Esophagus squamous epithelium (tissue), 5 donors: ENCODE measurements at regions not wholly inside any gene's neighbourhood (a gene's known extent, or its start where the extent isn't known, plus 50 kb on each side); places are given as distances from the start of the nearest gene placed in this dataset.

Source experiments
- DNase-seq: peaks from one replicate; lab custom pipeline; 2025; lab: John Stamatoyannopoulos, UW
- H3K27ac ChIP-seq, 4 donors: fragments of 200-600 bp; sonication (generic); one replicate each; pipeline ENCODE4 v1.5.1; 2016 to 2019; ENCODE audit warnings: mild to moderate bottlenecking in 1 of 4
- H3K27me3 ChIP-seq, 4 donors: fragments of 200-600 bp; sonication (generic); 1 replicate in 3 of 4; 2 replicates in 1 of 4; pipeline versions ENCODE4 v1.5.1 to v1.6.0; 2017 to 2021; ENCODE audit warnings: antibody characterized with exemption in 1 of 4
- H3K36me3 ChIP-seq, 3 donors: fragments of 200-600 bp; sonication (generic); one replicate each; pipeline ENCODE4 v1.5.1; 2016 to 2019
- H3K4me1 ChIP-seq, 3 donors: fragments of 200-600 bp; sonication (generic); one replicate each; pipeline ENCODE4 v1.5.1; 2017 to 2019
- H3K4me3 ChIP-seq, 4 donors: fragments of 200-600 bp; sonication (generic); 1 replicate in 3 of 4; 2 replicates in 1 of 4; pipeline ENCODE4 v1.5.1; 2016 to 2019; ENCODE audit warnings: mild to moderate bottlenecking in 2 of 4, moderate library complexity in 1 of 4
- H3K9me3 ChIP-seq, 3 donors: fragments of 200-600 bp; sonication (generic); one replicate each; pipeline ENCODE4 v1.5.1; 2016 to 2019
- CTCF ChIP-seq, 6 experiments: fragments of 450-650 bp in 4 of 6; fragments of 200-600 bp in 2 of 6; sonication (generic) in 2 of 6; IDR thresholded peaks; one replicate each; pipeline ENCODE4 v1.5.1; 2016 to 2019; ENCODE audit warnings: antibody characterized with exemption in 6 of 6, mild to moderate bottlenecking in 4 of 6, moderate library complexity in 4 of 6
- POLR2A ChIP-seq, 4 donors: fragments of 450-650 bp; IDR thresholded peaks; one replicate each; pipeline ENCODE4 v1.6.1; 2017; ENCODE audit warnings: antibody characterized with exemption in 4 of 4, mild to moderate bottlenecking in 4 of 4, moderate library complexity in 3 of 4
- WGBS, 2 donors: methylation state at CpG; one replicate each; pipeline ENCODE4 v1.1.5; 2018; 5-methylcytosine and 5-hydroxymethylcytosine counted together
- intact Hi-C: fragments of 100-400 bp; cut with DNase I; formaldehyde crosslinking; loops from one replicate; pipeline ENCODE4 v1.15.0; 2022
- donor health status: DM: yes; HTN: yes; CAD: no.

GRCh38 chr2:77954931-77955330 is 432.8 kb upstream of the LRRTM4 start:
- DNase-seq: no peak
- Histone ChIP-seq H3K36me3 (no peaks in the 10 kb centered on the region), H3K27me3 (no peaks in the 10 kb centered on the region), H3K4me3 (no peak overlapping the region), H3K27ac (no peak overlapping the region), H3K4me1 (no peaks in the 10 kb centered on the region), H3K9me3 (peaks cover 0 to 8% (median 0%) of the 10 kb centered on the region in 3 donors)
- WGBS, 2 donors: 88 to 95% methylated on average over 6 to 12 of the region's 18 CpGs
- intact Hi-C loops: no loop called here
- TF ChIP-seq POLR2A (IDR thresholded peaks at IDR 0.05): no peak
- TF ChIP-seq CTCF (IDR thresholded peaks at IDR 0.05): no peak

GRCh38 chr2:77962943-77963342 is 440.8 kb upstream of the LRRTM4 start:
- intact Hi-C loops: no loop called here
- H3K9me3 ChIP-seq: no peaks in the 10 kb centered on the region
- no peak overlapping the region for H3K27ac ChIP-seq
- no peak for DNase-seq
- TF ChIP-seq CTCF (IDR thresholded peaks at IDR 0.05) (no peak), POLR2A (IDR thresholded peaks at IDR 0.05) (no peak)
- H3K36me3 ChIP-seq: no peaks in the 10 kb centered on the region
- H3K27me3 ChIP-seq: no peaks in the 10 kb centered on the region
- H3K4me3 ChIP-seq: no peak overlapping the region
- no peaks in the 10 kb centered on the region for H3K4me1 ChIP-seq

- TF ChIP-seq CTCF (IDR thresholded peaks at IDR 0.05) (no peak), POLR2A (IDR thresholded peaks at IDR 0.05) (no peak)
- Histone ChIP-seq H3K4me3 (no peak overlapping the region), H3K4me1 (no peaks in the 10 kb centered on the region), H3K27ac (no peak overlapping the region), H3K36me3 (no peaks in the 10 kb centered on the region), H3K27me3 (no peaks in the 10 kb centered on the region), H3K9me3 (peaks cover 0 to 25% (median 8%) of the 10 kb centered on the region in 3 donors)
- no peak for DNase-seq
- 42 to 50% methylated on average over 3 of the region's 3 CpGs for WGBS, 2 donors
- intact Hi-C loops: no loop called here
Measured at GRCh38 chr2:77977471-77978063, 455.4 kb upstream of the LRRTM4 start.

GRCh38 chr2:77995161-77995560 is 473.0 kb upstream of the LRRTM4 start:
- H3K27me3 ChIP-seq: no peaks in the 10 kb centered on the region
- H3K9me3 ChIP-seq: no peaks in the 10 kb centered on the region
- no peak overlapping the region for H3K4me3 ChIP-seq
- intact Hi-C loops: no loop called here
- no peaks in the 10 kb centered on the region for H3K36me3 ChIP-seq
- no peaks in the 10 kb centered on the region for H3K4me1 ChIP-seq
- TF ChIP-seq CTCF (IDR thresholded peaks at IDR 0.05) (no peak), POLR2A (IDR thresholded peaks at IDR 0.05) (no peak)
- no peak for DNase-seq
- no peak overlapping the region for H3K27ac ChIP-seq

GRCh38 chr2:77999376-77999775 is 477.2 kb upstream of the LRRTM4 start:
- no peaks in the 10 kb centered on the region for H3K36me3 ChIP-seq
- no peaks in the 10 kb centered on the region for H3K4me1 ChIP-seq
- 38 to 56% methylated on average over 1 of the region's 1 CpG for WGBS, 2 donors
- no peaks in the 10 kb centered on the region for H3K9me3 ChIP-seq
- no peak overlapping the region for H3K4me3 ChIP-seq
- no peak for DNase-seq
- no peak overlapping the region for H3K27ac ChIP-seq
- H3K27me3 ChIP-seq: no peaks in the 10 kb centered on the region
- no peak for TF ChIP-seq CTCF (IDR thresholded peaks at IDR 0.05)
- intact Hi-C loops: no loop called here
